Duodenal mucosa (tissue), 2 donors: ENCODE measurements at regions not wholly inside any gene's neighbourhood (a gene's known extent, or its start where the extent isn't known, plus 50 kb on each side); places are given as distances from the start of the nearest gene placed in this dataset.
"Not testable (repeated sequence)": the region's sequence is repeated elsewhere in the genome, so short reads cannot be mapped to it uniquely, and the experiment has no call there.

ENCODE experiments used
- H3K27ac ChIP-seq: one replicate; pipeline ENCODE4 v1.7.0; 2013; ENCODE audit warnings: low read depth, low read length
- H3K27me3 ChIP-seq, 2 donors: one replicate each; pipeline ENCODE4 v1.7.0; 2013; ENCODE audit warnings: low read length in 2 of 2, control low read depth in 1 of 2; ENCODE audit not compliant: insufficient read depth in 2 of 2, control insufficient read depth in 1 of 2
- H3K36me3 ChIP-seq, 2 donors: one replicate each; pipeline ENCODE4 v1.7.0; 2013; ENCODE audit warnings: low read length in 2 of 2, control low read depth in 1 of 2; ENCODE audit not compliant: insufficient read depth in 2 of 2, control insufficient read depth in 1 of 2
- H3K4me1 ChIP-seq, 2 donors: one replicate each; pipeline ENCODE4 v1.7.0; 2013; ENCODE audit warnings: low read length in 2 of 2, control low read depth in 1 of 2; ENCODE audit not compliant: insufficient read depth in 2 of 2, control insufficient read depth in 1 of 2
- H3K4me3 ChIP-seq, 2 donors: one replicate each; pipeline ENCODE4 v1.7.0; 2013; ENCODE audit warnings: low read length in 2 of 2, low read depth in 1 of 2
- H3K9ac ChIP-seq, 2 donors: one replicate each; pipeline ENCODE4 v1.7.0; 2013; ENCODE audit warnings: low read length in 2 of 2, low read depth in 1 of 2
- H3K9me3 ChIP-seq, 2 donors: one replicate each; pipeline ENCODE4 v1.7.0; 2013; ENCODE audit warnings: low read length in 2 of 2, control low read depth in 1 of 2; ENCODE audit not compliant: control insufficient read depth in 1 of 2

- Histone ChIP-seq H3K4me1 (no peaks in the 10 kb centered on the region), H3K27me3 (no peaks in the 10 kb centered on the region), H3K27ac (no peak overlapping the region), H3K36me3 (no peaks in the 10 kb centered on the region), H3K9ac (no peak overlapping the region), H3K9me3 (no peaks in the 10 kb centered on the region), H3K4me3 (no peak overlapping the region)
Observed at GRCh38 chr7:156576216-156577058, 64.1 kb upstream of the RNF32 start.

GRCh38 chr7:156568258-156568657 lies 72.3 kb upstream of the RNF32 start:
- H3K9ac ChIP-seq = no peak overlapping the region
- H3K9me3 ChIP-seq = peaks cover 5 to 7% of the 10 kb centered on the region in 2 donors
- H3K27me3 ChIP-seq = no peaks in the 10 kb centered on the region
- no peaks in the 10 kb centered on the region for H3K36me3 ChIP-seq
- no peak overlapping the region for H3K27ac ChIP-seq
- peaks cover 0 to 5% of the 10 kb centered on the region in 2 donors for H3K4me1 ChIP-seq
- no peak overlapping the region for H3K4me3 ChIP-seq

- Histone ChIP-seq H3K9me3 (peaks cover 5 to 7% of the 10 kb centered on the region in 2 donors), H3K4me1 (peaks cover 0 to 5% of the 10 kb centered on the region in 2 donors), H3K4me3 (no peak overlapping the region), H3K27ac (no peak overlapping the region), H3K36me3 (no peaks in the 10 kb centered on the region), H3K9ac (no peak overlapping the region), H3K27me3 (no peaks in the 10 kb centered on the region)
Observed at GRCh38 chr7:156566812-156567549, 73.6 kb upstream of the RNF32 start.

- not testable (repeated sequence) for H3K4me3 ChIP-seq, H3K36me3 ChIP-seq, H3K27ac ChIP-seq, H3K9me3 ChIP-seq, H3K4me1 ChIP-seq, H3K9ac ChIP-seq, H3K27me3 ChIP-seq
Observed at GRCh38 chr7:156565002-156565401, 75.6 kb upstream of the RNF32 start.

GRCh38 chr7:156560696-156561095 lies 79.9 kb upstream of the RNF32 start:
- Histone ChIP-seq H3K4me3 (no peak overlapping the region), H3K27ac (no peak overlapping the region), H3K9ac (no peak overlapping the region), H3K4me1 (no peaks in the 10 kb centered on the region), H3K9me3 (peaks cover 5 to 7% of the 10 kb centered on the region in 2 donors), H3K27me3 (no peaks in the 10 kb centered on the region), H3K36me3 (no peaks in the 10 kb centered on the region)

- Histone ChIP-seq H3K36me3 (no peaks in the 10 kb centered on the region), H3K9ac (no peak overlapping the region), H3K27me3 (no peaks in the 10 kb centered on the region), H3K4me3 (no peak overlapping the region), H3K27ac (no peak overlapping the region), H3K4me1 (no peaks in the 10 kb centered on the region), H3K9me3 (peaks cover 5 to 7% of the 10 kb centered on the region in 2 donors)
Observed at GRCh38 chr7:156560075-156560474, 80.5 kb upstream of the RNF32 start.

GRCh38 chr7:156559001-156559400 lies 81.6 kb upstream of the RNF32 start:
- Histone ChIP-seq H3K9ac (no peak overlapping the region), H3K27ac (no peak overlapping the region), H3K4me1 (no peaks in the 10 kb centered on the region), H3K36me3 (no peaks in the 10 kb centered on the region), H3K4me3 (no peak overlapping the region), H3K27me3 (no peaks in the 10 kb centered on the region), H3K9me3 (no peaks in the 10 kb centered on the region)

GRCh38 chr7:156558198-156558597 lies 82.4 kb upstream of the RNF32 start:
- Histone ChIP-seq H3K27ac (no peak overlapping the region), H3K4me3 (no peak overlapping the region), H3K9me3 (no peaks in the 10 kb centered on the region), H3K9ac (no peak overlapping the region), H3K36me3 (no peaks in the 10 kb centered on the region), H3K4me1 (no peaks in the 10 kb centered on the region), H3K27me3 (no peaks in the 10 kb centered on the region)

GRCh38 chr7:156556083-156556482 lies 84.5 kb upstream of the RNF32 start:
- Histone ChIP-seq H3K4me1 (no peaks in the 10 kb centered on the region), H3K9ac (no peak overlapping the region), H3K9me3 (no peaks in the 10 kb centered on the region), H3K27me3 (no peaks in the 10 kb centered on the region), H3K4me3 (no peak overlapping the region), H3K36me3 (no peaks in the 10 kb centered on the region), H3K27ac (no peak overlapping the region)

- Histone ChIP-seq H3K4me3 (no peak overlapping the region), H3K9me3 (no peaks in the 10 kb centered on the region), H3K9ac (no peak overlapping the region), H3K36me3 (no peaks in the 10 kb centered on the region), H3K27ac (no peak overlapping the region), H3K4me1 (no peaks in the 10 kb centered on the region), H3K27me3 (no peaks in the 10 kb centered on the region)
Observed at GRCh38 chr7:156554488-156554887, 86.1 kb upstream of the RNF32 start.
